GM06990 (cell line): ENCODE measurements at regions not wholly inside any gene's neighbourhood (a gene's known extent, or its start where the extent isn't known, plus 50 kb on each side); places are given as distances from the start of the nearest gene placed in this dataset.

Experiments
- DNase-seq: peaks from one replicate; pipeline ENCODE4 v3.0.0-alpha.2; 2011; ENCODE audit not compliant: insufficient read length; ENCODE audit errors: extremely low read depth
- H3K27me3 ChIP-seq: replicated peaks from 2 replicates; pipeline ENCODE4 v1.6.0; 2011; ENCODE audit warnings: low read length; ENCODE audit not compliant: control insufficient read depth, insufficient read depth
- H3K36me3 ChIP-seq: 2 replicates; pipeline ENCODE4 v1.5.1; 2011; ENCODE audit warnings: low read length; ENCODE audit not compliant: control insufficient read depth, insufficient read depth
- H3K4me3 ChIP-seq: replicated peaks from 2 replicates; pipeline ENCODE4 v1.5.1; 2011; ENCODE audit warnings: low read depth, mild to moderate bottlenecking, control low read depth, low read length
- TF ChIP-seq, protein P1 (sequence below): IDR thresholded peaks from 2 replicates; pipeline ENCODE4 v1.5.1; 2011; ENCODE audit warnings: low read length, control low read depth, mild to moderate bottlenecking, inconsistent platforms; ENCODE audit not compliant: insufficient read depth, poor library complexity, severe bottlenecking

DNA sequence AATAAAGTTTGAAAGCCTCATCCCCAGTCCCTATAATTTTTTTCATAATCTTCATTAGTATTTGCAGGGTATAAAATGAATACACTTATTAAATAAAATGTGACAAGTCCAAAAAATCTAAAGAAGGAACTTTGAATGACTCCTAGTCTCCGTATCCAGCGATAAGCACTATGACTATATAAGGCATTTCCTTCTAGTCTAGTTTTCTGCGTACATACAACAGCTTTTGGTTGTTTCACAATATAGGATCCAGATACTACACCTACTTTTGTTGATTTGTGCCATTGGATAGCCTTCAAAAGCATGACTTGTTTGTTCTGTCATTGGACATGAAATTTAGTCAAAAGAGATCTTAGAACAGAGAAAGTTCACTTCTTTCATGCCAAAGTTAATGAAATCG, 133.3 kb upstream of the PWP1 start:
- Histone ChIP-seq H3K4me3 (no peak overlapping the region), H3K27me3 (no peaks in the 10 kb centered on the region; the same call in 1 of the 2 replicates), H3K36me3 (no peaks in the 10 kb centered on the region)
- TF ChIP-seq, protein P1, sequence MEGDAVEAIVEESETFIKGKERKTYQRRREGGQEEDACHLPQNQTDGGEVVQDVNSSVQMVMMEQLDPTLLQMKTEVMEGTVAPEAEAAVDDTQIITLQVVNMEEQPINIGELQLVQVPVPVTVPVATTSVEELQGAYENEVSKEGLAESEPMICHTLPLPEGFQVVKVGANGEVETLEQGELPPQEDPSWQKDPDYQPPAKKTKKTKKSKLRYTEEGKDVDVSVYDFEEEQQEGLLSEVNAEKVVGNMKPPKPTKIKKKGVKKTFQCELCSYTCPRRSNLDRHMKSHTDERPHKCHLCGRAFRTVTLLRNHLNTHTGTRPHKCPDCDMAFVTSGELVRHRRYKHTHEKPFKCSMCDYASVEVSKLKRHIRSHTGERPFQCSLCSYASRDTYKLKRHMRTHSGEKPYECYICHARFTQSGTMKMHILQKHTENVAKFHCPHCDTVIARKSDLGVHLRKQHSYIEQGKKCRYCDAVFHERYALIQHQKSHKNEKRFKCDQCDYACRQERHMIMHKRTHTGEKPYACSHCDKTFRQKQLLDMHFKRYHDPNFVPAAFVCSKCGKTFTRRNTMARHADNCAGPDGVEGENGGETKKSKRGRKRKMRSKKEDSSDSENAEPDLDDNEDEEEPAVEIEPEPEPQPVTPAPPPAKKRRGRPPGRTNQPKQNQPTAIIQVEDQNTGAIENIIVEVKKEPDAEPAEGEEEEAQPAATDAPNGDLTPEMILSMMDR: no peak
- no peak for DNase-seq

DNA sequence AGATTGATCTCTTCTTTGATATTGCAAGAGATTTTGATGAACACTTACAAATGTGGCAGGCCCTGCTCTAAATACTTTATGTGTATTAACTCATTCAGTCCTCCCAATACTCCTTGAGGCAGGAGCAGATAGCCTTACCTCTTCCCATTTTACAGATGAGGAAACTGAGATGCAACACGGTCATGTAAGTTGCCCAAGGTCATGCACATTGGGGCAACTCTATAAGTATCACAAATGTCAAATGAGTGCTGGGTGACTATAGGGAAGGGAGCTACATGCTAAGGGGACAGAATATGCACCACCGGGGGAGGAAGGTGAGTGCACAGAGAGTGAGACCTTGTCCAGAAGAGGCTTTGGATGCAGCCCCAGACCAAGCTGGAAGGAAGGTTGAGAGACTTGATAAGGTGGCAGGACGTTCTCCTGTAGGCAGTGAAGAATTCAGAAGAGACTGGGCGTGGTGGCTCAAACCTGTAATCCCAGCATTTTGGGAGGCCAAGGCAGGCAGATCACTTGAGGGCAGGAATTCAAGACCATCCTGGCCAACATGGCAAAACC, 132.3 kb upstream of the PWP1 start:
- no peak overlapping the region for H3K4me3 ChIP-seq
- no peaks in the 10 kb centered on the region; the same call in 1 of the 2 replicates for H3K27me3 ChIP-seq
- H3K36me3 ChIP-seq: no peaks in the 10 kb centered on the region
- no peak for DNase-seq
- TF ChIP-seq, protein P1: no peak

DNA sequence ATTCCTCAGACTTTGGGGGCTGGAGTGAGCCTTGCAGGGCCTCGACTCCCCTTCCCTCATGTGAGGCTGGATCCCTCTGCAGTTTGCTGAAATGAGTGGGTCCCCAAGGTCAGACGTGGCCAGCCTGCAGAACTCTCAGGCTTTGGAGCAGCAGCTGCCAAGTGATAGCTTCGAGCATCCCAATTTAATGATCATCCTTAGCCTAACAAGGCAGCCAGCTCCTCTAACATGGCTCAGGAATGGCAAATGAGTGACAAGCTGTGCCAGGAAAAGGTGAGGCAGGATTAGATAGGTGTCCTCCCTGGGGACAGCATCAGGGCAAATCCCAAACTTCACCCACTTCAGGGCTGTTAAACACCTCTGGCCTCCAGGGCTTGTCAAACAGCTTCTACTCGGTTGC, 130.7 kb upstream of the PWP1 start:
- no peaks in the 10 kb centered on the region for H3K36me3 ChIP-seq
- H3K4me3 ChIP-seq: no peak overlapping the region
- DNase-seq: no peak
- TF ChIP-seq, protein P1: no peak
- no peaks in the 10 kb centered on the region; the same call in 1 of the 2 replicates for H3K27me3 ChIP-seq

DNA sequence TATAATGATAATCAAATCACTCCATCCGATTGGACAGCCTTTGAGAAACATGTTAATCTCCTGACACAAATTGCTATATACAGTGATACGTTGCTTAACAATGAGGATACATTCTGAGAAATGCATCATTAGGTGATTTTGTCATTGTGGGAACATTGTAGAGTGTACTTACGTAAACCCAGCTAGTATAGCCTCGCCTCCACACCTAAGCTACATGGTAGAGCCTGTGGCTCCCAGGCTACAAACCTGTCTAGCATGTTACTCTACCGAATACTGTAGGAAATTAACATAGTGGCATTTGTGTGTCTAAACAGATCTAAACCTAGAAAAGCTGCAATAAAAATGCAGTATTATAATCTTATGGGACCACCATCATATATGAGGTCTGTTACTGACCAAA, 128.6 kb upstream of the PWP1 start:
- no peak for DNase-seq
- TF ChIP-seq, protein P1: no peak
- Histone ChIP-seq H3K27me3 (no peaks in the 10 kb centered on the region; the same call in none of the 2 replicates), H3K36me3 (no peaks in the 10 kb centered on the region), H3K4me3 (no peak overlapping the region)

DNA sequence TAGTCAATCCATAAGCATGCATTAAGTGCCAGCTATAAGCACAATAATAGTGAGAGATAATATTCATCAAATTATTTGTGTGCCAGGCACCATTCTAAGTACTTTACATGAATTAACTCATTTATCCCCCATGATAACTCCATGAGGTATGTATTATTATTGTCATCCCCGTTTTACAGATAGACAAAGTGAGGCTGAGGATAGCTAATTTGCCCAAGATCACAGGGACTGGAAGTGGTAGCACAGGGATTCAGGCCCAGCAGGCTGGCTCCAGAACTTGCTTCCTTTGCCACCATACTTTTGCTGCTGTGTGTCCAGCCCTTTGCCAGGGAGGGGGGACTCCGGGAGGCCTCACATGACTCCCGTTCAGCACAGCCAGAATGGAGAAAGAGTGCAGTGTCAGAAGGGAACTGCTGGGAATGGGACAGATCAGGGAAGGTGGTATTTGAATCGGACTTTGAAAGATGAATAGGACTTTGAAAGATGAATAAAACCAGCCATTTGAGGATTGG, 128.0 kb upstream of the PWP1 start:
- H3K27me3 ChIP-seq: no peaks in the 10 kb centered on the region; the same call in none of the 2 replicates
- H3K4me3 ChIP-seq: no peak overlapping the region
- DNase-seq: no peak
- H3K36me3 ChIP-seq: no peaks in the 10 kb centered on the region
- TF ChIP-seq, protein P1: no peak

DNA sequence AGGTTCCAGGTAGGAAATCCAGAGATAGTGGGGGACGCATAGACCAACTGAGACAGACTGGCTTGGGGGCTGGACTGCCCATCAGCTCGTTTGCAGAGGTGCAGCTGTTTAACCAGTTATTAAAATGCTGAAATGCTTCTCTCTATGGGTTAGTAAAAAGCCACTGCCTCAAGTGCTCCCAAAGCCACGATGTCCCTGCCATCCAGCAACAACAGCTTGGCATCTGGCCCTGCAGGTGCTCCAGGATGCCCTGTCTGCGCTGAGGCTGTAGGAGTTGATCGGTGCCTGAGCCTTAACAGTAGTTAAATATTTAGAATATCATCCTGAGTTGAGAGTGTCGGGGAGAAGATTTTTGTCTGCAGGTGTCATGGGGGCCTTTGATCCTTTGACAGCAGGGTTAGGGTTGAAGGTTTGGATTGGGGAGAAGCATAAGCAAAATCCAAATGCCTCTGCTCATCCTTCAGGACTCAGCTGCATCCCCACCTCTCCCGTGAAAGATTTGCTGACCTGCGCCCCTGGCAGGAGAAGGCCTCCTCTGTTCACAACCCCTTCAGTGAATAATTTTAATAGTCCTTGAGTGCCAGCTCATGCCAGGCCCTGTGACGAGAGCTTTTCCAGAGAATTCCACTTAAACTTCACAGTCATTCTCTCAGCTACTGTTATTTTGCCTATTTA, 127.3 kb upstream of the PWP1 start:
- DNase-seq: no peak
- H3K36me3 ChIP-seq: no peaks in the 10 kb centered on the region
- no peaks in the 10 kb centered on the region; the same call in none of the 2 replicates for H3K27me3 ChIP-seq
- H3K4me3 ChIP-seq: no peak overlapping the region
- TF ChIP-seq, protein P1: no peak
